Iris pigment epithelial cell (primary cell): ENCODE measurements at regions not wholly inside any gene's neighbourhood (a gene's known extent, or its start where the extent isn't known, plus 50 kb on each side); places are given as distances from the start of the nearest gene placed in this dataset.
A peak's percentile ranks its signal among the peaks of the same experiment; 100 is the strongest.

ENCODE experiments used
- DNase-seq: peaks from one replicate; pipeline ENCODE4 v3.0.0-alpha.2; 2011; ENCODE audit warnings: low read depth

DNA sequence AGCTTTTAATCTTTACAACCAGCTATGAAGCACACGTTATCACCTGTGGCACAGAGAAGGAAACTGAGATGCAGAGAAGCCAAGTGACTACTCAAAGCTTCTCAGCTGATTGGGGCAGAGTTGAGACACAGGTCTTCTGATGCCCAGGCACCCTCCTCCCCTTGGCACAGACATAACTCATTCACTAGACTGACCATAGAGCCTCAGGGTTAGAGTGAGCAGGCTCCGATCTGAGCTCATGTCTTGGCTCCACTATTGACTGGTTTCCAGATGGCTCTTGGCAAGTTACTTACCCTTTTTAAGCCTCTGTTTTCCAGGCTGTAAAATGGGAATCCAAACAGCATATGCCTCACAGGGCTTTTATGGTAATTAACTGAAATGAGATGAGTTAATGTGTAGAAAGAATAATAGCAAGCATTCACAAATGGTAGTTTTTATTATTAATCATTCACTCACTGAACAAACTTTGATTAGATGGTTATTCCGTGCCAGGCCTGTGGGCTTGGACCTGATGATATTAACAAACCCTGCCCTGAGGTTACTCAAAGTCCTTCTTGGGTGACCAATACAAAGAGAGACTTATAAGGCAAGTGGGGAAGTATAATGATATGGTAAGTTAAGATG, 184.3 kb downstream of the ANXA2 start:
- no peak for DNase-seq

- DNase-seq, result no peak
Observed at GRCh38 chr15:60214201-60214600, 183.6 kb downstream of the ANXA2 start.

GRCh38 chr15:60215225-60215963, 182.4 kb downstream of the ANXA2 start:
- no peak for DNase-seq

DNA sequence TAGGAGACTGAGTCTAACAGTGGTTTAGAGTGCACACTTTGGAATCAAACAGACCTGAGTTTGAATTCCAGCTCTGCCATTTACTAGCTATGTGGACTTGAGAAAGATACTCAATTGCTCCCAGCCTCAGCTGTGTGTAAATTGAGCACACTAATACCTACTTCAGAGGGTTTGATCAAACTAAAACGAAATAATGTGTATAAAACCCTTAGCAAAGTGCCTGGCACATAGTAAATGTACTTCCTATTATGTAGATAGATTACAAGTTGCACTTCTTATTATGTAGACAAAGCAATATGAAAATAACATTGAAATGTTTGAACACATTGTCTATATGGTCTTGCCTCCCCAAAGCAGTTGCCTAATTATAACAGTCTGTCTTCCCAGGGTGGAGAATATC, 180.6 kb downstream of the ANXA2 start:
- DNase-seq, result no peak

DNA sequence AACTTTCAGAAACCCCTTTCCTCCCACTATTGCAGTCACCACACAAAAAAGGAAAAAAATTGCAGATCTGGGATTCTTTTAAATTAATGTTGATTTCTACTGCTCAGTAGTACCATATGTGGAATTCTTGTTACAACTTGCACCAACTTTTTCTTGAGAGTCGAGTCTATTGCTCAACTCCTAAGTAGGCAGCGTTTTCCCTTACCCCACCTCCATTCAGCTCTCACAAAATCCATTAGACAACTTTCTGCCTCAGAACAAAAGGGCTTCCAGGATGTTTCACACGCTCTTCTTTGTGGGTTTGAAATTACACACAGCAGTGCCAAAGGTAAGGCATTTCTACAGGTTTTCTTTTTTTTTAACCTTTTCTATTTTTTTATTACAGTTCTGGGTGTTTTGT, 179.5 kb downstream of the ANXA2 start:
- no peak for DNase-seq

GRCh38 chr15:60219866-60220265, 177.9 kb downstream of the ANXA2 start:
- DNase-seq, result no peak

DNA sequence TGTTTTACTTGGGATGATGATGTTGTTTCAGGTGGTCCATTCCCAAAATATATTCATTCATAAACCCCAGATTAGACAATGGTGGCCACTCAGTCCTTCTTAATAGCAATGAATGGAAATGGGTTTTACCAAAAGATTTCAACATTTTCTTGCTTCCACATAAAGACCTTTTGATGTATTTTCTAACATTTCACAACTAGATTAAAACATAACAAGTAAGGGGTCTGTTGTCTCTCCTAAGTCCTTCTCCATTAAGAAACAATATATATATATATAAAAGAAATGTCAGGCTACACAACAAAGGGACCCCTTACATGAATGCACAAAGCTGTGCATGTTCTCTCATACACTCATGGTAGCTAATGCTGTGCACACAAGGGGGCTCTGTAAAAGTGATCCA, 176.4 kb downstream of the ANXA2 start:
- DNase-seq, result no peak

DNA sequence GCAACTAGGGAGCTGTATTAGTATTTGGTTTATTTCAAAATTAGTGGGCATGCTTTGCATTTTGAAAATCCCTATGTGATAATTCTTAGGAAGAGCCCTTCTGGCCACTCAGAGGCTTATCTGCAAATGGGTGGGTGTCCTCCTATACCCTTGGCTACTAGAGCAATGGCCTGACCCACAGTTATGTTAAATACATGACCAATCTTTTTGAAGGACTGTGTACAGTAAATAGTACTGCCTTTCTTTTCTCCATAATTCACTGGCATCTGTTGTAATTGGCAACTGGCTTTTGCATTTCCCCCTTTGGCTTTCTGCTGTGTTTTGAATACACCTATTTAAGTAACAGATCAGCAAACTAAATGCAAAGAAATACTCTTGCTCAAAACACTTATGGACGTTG, 175.4 kb downstream of the ANXA2 start:
- DNase-seq, result no peak

GRCh38 chr15:60223176-60223575, 174.6 kb downstream of the ANXA2 start:
- DNase-seq, result no peak

DNA sequence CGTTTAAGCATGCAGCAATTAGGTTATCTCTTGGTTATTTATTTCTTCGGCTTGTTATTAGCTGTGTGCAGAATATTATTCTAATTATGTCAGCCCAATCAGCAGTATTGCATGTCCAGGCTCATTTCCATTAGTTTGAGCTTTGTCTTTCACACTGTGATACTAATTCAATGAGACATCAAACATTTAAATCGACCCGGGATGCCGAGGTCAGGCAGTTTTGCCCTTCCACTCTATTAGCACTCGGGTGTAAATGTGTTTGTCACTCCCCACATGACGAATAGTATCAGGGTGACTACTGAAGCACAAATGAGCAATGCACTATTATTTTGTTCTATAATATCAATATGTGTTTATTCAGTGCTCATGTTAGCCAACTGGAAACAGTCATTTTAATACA, 170.9 kb downstream of the ANXA2 start:
- no peak for DNase-seq

GRCh38 chr15:60228101-60228500, 169.7 kb downstream of the ANXA2 start:
- no peak for DNase-seq

- DNase-seq, result no peak
Observed at GRCh38 chr15:60228619-60229018, 169.2 kb downstream of the ANXA2 start.

- DNase-seq, result no peak
Observed at GRCh38 chr15:60235951-60236710, 161.7 kb downstream of the ANXA2 start.

DNA sequence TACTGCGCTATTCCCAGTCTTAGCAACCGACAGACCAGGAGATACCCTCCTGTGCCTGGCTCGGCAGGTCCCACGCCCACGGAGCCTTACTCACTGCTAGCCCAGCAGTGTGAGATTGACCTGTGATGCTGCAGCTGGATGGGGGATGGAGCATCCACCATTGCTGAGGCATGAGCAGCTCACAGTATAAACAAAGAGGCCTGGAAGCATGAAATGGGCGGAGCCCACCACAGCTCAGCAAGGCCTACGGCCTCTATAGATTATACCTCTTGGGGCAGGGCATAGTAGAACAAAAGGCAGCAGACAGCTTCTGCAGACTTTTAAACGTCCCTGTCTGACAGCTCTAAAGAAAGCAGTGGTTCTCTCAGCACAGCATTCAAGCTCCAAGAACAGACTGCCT, 160.3 kb downstream of the ANXA2 start:
- DNase-seq, result peak; percentile 8

GRCh38 chr15:60243769-60244168, 154.0 kb downstream of the ANXA2 start:
- no peak for DNase-seq

GRCh38 chr15:60244813-60245212, 153.0 kb downstream of the ANXA2 start:
- DNase-seq, result no peak

- no peak for DNase-seq
Observed at GRCh38 chr15:60250316-60250715, 147.5 kb downstream of the ANXA2 start.

GRCh38 chr15:60251300-60252070, 146.3 kb downstream of the ANXA2 start:
- DNase-seq, result no peak

DNA sequence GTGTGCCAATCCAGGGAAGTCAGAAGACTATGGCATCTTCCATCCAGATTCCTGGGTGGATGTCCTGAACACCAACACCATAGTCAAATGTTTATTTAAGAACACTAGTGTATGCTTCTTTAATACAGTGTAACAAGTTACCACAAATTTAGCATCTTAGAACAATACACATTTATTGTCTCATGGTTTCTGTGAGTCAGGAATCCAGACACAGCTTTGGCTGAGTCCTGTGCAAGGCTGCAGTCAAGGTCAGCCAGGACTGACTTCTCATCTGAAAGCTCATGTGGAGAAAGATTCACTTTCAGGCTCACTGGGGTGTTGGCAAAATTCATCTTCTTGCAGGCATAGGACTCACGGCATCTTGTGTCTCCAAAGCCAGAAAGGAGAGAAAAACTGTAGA, 143.4 kb downstream of the ANXA2 start:
- no peak for DNase-seq

- DNase-seq, result peak; percentile 60
Observed at GRCh38 chr15:60255390-60255789, 142.4 kb downstream of the ANXA2 start.

GRCh38 chr15:60257591-60258159, 140.1 kb downstream of the ANXA2 start:
- DNase-seq, result no peak

DNA sequence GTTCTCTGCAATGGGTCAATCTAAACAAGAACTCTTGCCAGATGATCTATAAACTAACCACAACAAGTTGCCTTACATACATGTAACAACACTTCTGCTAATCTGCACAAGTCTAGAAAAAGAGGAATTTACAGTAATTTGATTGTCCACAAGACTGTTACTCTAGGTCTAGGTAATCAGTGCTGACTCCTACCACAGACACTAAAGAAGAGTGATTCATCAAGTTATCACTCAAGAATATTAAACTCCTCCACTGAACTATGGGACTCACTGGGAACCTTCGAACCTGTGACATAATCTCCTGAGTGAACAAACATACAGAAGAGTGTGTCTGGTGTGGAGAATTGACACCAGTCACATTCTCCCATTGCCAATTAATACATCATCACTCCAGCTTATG, 138.3 kb downstream of the ANXA2 start:
- DNase-seq, result no peak
